HEK293T (cell line): ENCODE measurements at regions not wholly inside any gene's neighbourhood (a gene's known extent, or its start where the extent isn't known, plus 50 kb on each side); places are given as distances from the start of the nearest gene placed in this dataset.

Source experiments
- CTCF ChIA-PET: fragments of 350-600 bp; formaldehyde crosslinking; extraction: SDS; loops from one replicate; lab custom pipeline; 2021; ENCODE audit warnings: antibody characterized with exemption, inconsistent platforms; lab: Yijun Ruan, JAX
- POLR2A ChIA-PET: fragments of 350-600 bp; formaldehyde crosslinking; extraction: SDS; loops from one replicate; lab custom pipeline; 2020; ENCODE audit warnings: antibody characterized with exemption, inconsistent platforms; lab: Yijun Ruan, JAX
- DNase-seq: peaks from one replicate; pipeline ENCODE4 v3.0.0; 2012; ENCODE audit warnings: mixed read lengths; ENCODE audit errors: extremely low spot score
- ARNT ChIP-seq: fragments of 450-650 bp; IDR thresholded peaks from 2 replicates; pipeline ENCODE4 v1.6.1; 2017; ENCODE audit warnings: mild to moderate bottlenecking
- BHLHE40 ChIP-seq: fragments of 450-650 bp; IDR thresholded peaks from 2 replicates; pipeline ENCODE4 v1.6.1; 2016; ENCODE audit warnings: mild to moderate bottlenecking, moderate library complexity, borderline replicate concordance
- CTBP1 ChIP-seq: fragments of 450-650 bp; IDR thresholded peaks from 2 replicates; pipeline ENCODE4 v1.6.1; 2016; ENCODE audit warnings: borderline replicate concordance
- ELF4 ChIP-seq: fragments of 450-650 bp; IDR thresholded peaks from 2 replicates; pipeline ENCODE4 v1.6.1; 2017; ENCODE audit warnings: antibody characterized with exemption
- FOXA1 ChIP-seq: fragments of 450-650 bp; IDR thresholded peaks from 2 replicates; pipeline ENCODE4 v1.6.1; 2016; ENCODE audit warnings: mild to moderate bottlenecking
- FOXK2 ChIP-seq: fragments of 450-650 bp; IDR thresholded peaks from 2 replicates; pipeline ENCODE4 v1.6.1; 2016; ENCODE audit warnings: mild to moderate bottlenecking
- FOXM1 ChIP-seq: fragments of 450-650 bp; IDR thresholded peaks from 2 replicates; pipeline ENCODE4 v1.6.1; 2017; ENCODE audit warnings: mild to moderate bottlenecking, borderline replicate concordance
- HDGF ChIP-seq: fragments of 450-650 bp; IDR thresholded peaks from 2 replicates; pipeline ENCODE4 v1.6.1; 2017; ENCODE audit warnings: antibody characterized with exemption, borderline replicate concordance
- L3MBTL2 ChIP-seq: fragments of 450-650 bp; conservative IDR thresholded peaks from 2 replicates; pipeline ENCODE4 v1.6.1; 2016; ENCODE audit warnings: mild to moderate bottlenecking
- LEF1 ChIP-seq: fragments of 450-650 bp; IDR thresholded peaks from 2 replicates; pipeline ENCODE4 v1.6.1; 2017; ENCODE audit warnings: mild to moderate bottlenecking, borderline replicate concordance
- NFRKB ChIP-seq: fragments of 450-650 bp; IDR thresholded peaks from 2 replicates; pipeline ENCODE4 v1.6.1; 2016; ENCODE audit warnings: mild to moderate bottlenecking, moderate library complexity
- PKNOX1 ChIP-seq: fragments of 450-650 bp; IDR thresholded peaks from 2 replicates; pipeline ENCODE4 v1.6.1; 2016
- SP1 ChIP-seq: fragments of 450-650 bp; IDR thresholded peaks from 2 replicates; pipeline ENCODE4 v1.6.1; 2017
- SUZ12 ChIP-seq: fragments of 450-650 bp; IDR thresholded peaks from 2 replicates; pipeline ENCODE4 v1.6.1; 2016; ENCODE audit warnings: mild to moderate bottlenecking
- TARDBP ChIP-seq: fragments of 450-650 bp; IDR thresholded peaks from 2 replicates; pipeline ENCODE4 v1.6.1; 2016
- ZNF384 ChIP-seq: fragments of 450-650 bp; IDR thresholded peaks from 2 replicates; pipeline ENCODE4 v1.6.1; 2016

DNA sequence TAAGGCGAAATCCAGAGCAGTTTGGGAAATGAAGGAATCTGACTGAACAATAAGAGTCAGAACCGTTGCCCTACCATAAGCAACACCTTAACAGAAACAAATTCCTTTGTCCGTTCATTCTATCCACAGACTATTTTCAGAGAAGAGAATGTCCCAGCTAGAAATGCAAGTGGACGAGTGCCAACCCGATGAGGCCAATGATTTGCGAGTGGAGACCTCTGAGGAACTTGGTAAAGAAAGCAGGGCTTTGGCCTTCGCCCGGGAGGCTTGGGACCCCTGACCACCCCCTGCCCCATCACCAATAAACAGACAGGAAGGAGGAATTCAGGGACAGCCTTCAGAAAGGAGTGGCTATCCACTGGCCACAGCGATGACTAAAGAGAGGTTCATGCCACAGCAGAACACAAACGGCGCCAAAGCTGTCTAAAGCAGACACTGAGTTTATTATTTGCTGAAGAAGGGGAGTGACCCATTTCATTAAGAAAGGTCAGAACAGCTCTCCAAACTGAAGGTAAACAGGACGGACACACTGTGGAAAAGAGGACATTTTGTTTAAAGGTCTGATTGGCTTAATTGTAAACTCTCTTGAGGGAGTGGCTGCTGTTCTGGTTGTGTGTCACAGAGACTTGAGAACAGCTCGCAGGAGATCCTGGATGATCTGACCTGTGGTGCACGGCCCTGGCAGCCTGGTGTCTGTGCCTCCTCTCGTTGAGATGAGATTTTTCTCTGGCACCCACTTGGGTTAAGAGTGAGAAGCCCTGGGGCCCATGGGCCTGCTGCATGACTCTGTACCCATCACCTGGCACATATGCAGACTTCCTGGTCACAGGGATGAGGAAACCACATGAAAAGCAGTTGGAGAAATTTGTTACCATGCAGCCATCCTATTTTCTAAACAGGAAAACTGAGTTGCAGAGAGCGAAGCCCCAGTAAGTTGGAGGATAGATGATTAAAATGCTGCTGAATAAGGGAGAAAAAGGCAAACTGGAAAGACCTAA, 142.0 kb upstream of the PZP start:
- CTCF ChIA-PET = no interaction called here
- DNase-seq = no peak
- TF ChIP-seq HDGF = no peak
- no peak for TF ChIP-seq CTBP1
- TF ChIP-seq ZNF384 = no peak
- no peak for TF ChIP-seq LEF1
- no peak for TF ChIP-seq PKNOX1
- POLR2A ChIA-PET = no interaction called here

DNA sequence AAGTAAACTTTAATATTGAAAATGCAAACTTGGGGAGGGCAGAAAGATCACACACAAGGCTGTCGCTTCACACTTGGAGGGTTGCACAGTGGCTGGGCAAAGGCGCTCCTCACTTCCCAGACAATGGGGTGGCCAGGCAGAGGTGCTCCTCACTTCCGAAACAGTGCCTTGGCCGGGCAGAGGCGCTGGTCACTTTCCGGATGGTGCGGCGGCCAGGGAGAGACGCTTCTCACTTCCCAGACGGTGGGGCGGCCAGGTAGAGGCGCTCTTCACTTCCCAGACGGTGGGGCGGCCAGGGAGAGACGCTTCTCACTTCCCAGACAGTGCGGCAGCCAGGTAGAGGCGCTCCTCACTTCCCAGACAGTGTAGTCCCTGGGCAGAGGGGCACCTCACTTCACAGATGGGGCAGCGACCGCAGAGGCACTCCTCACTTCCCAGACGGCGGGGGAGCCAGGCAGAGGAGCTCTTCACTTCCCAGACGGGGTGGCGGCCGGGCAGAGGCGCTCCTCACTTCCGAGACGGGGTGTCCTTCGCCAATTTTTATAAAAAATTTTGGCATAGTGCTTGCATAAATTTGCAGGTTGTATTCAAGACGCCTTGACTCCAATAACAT, 140.8 kb upstream of the PZP start:
- CTCF ChIA-PET = interaction anchor here (0.6 kb wide), 1 partner anchor 274 kb away, joined by 3 read pairs; no protein-coding TSS in a partner anchor
- POLR2A ChIA-PET = no interaction called here
- TF ChIP-seq ZNF384 (no peak), BHLHE40 (no peak), FOXM1 (no peak), ELF4 (no peak), HDGF (no peak), L3MBTL2 (no peak), ARNT (no peak), SP1 (no peak), PKNOX1 (no peak), SUZ12 (no peak), FOXK2 (no peak), FOXA1 (no peak), LEF1 (no peak), NFRKB (no peak)
- no peak for DNase-seq

DNA sequence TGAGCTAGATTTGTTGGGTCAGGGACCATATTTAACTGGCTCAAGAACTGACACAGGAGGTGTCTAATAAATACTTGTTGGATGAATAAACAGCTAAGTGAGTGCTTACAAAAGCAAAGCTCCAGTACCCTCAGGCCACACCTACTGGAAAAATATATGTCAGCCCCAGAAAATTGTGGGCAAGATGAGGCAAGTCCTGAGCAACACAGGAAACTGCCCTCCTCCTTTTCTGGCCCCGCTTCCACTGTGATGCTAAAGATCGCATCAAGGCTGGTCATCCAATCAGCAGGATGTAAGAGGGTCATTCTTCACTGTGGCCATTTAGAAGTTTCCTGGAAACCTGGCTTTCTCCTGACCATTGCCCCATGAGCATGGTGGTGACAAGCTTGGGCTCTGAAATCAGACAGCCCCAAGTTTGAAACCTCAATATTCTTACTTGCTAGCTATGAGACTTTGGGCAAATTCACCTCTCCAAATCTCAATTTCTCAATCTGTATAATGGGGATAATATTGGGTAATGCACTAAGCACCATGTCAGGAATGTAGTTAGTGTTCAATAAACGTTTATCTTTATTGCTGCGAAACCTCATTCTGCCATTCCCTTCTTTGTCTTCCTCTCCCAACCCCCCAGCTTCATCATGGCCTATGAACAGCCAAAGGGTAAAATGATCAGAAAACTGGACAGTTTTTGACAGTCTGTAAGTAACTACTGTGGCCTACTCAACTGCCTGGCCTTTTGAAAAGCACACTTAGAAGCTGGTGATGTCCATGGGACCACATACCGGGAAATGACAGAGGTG, 139.3 kb upstream of the PZP start:
- no peak for DNase-seq
- POLR2A ChIA-PET = no interaction called here
- CTCF ChIA-PET = no interaction called here
- TF ChIP-seq LEF1 (no peak), ZNF384 (no peak)

GRCh38 chr12:9346866-9347327, 138.7 kb upstream of the PZP start:
- POLR2A ChIA-PET = no interaction called here
- no peak for DNase-seq
- CTCF ChIA-PET = interaction anchor here (1.1 kb wide), 1 partner anchor 16 kb away, joined by 3 read pairs; no protein-coding TSS in a partner anchor
- no peak for TF ChIP-seq SUZ12
- no peak for TF ChIP-seq FOXM1
- TF ChIP-seq TARDBP = no peak
- TF ChIP-seq BHLHE40 = no peak

GRCh38 chr12:9345171-9345570, 137.0 kb upstream of the PZP start:
- ChIA-PET CTCF (no interaction called here), POLR2A (no interaction called here)
- TF ChIP-seq FOXA1 (no peak), LEF1 (no peak), NFRKB (no peak), HDGF (no peak), CTBP1 (no peak), SP1 (no peak), PKNOX1 (no peak)
- no peak for DNase-seq

GRCh38 chr12:9344541-9344940, 136.3 kb upstream of the PZP start:
- no peak for DNase-seq
- POLR2A ChIA-PET = no interaction called here
- TF ChIP-seq PKNOX1 = no peak
- no peak for TF ChIP-seq HDGF
- no peak for TF ChIP-seq L3MBTL2
- no peak for TF ChIP-seq ARNT
- no peak for TF ChIP-seq CTBP1
- no peak for TF ChIP-seq SUZ12
- no peak for TF ChIP-seq FOXK2
- CTCF ChIA-PET = no interaction called here
